Subcutaneous abdominal adipose tissue (tissue), 5 donors: ENCODE measurements at regions not wholly inside any gene's neighbourhood (a gene's known extent, or its start where the extent isn't known, plus 50 kb on each side); places are given as distances from the start of the nearest gene placed in this dataset.

Experiments used
- H3K27ac ChIP-seq: one replicate; pipeline ENCODE4 v1.7.0; 2013; ENCODE audit warnings: low read depth, mild to moderate bottlenecking, inconsistent platforms, low read length, moderate library complexity
- H3K27me3 ChIP-seq, 5 donors: one replicate each; pipeline ENCODE4 v1.7.0; 2013; ENCODE audit warnings: low read length in 5 of 5, inconsistent platforms in 1 of 5; ENCODE audit not compliant: control insufficient read depth in 5 of 5, insufficient read depth in 4 of 5
- H3K36me3 ChIP-seq, 5 donors: one replicate each; pipeline ENCODE4 v1.7.0; 2013; ENCODE audit warnings: low read length in 5 of 5; ENCODE audit not compliant: control insufficient read depth in 5 of 5, insufficient read depth in 5 of 5
- H3K4me1 ChIP-seq, 5 donors: one replicate each; pipeline ENCODE4 v1.7.0; 2013; ENCODE audit warnings: low read length in 5 of 5, mild to moderate bottlenecking in 3 of 5, moderate library complexity in 1 of 5; ENCODE audit not compliant: control insufficient read depth in 5 of 5, insufficient read depth in 5 of 5
- H3K4me3 ChIP-seq, 5 donors: one replicate each; pipeline ENCODE4 v1.7.0; 2013; ENCODE audit warnings: low read length in 5 of 5, low read depth in 1 of 5
- H3K9ac ChIP-seq, 5 donors: one replicate each; pipeline ENCODE4 v1.7.0; 2013; ENCODE audit warnings: low read length in 5 of 5, mild to moderate bottlenecking in 4 of 5, moderate library complexity in 3 of 5
- H3K9me3 ChIP-seq, 5 donors: one replicate each; pipeline ENCODE4 v1.7.0; 2013; ENCODE audit warnings: low read length in 5 of 5; ENCODE audit not compliant: control insufficient read depth in 5 of 5
- donor health status: healthy.
- donor health status: healthy.
- donor health status: healthy.
- donor health status: healthy.
- donor health status: healthy.

GRCh38 chr10:28049286-28049685 is 50.4 kb upstream of the ODAD2 start:
- no peak overlapping the region for H3K27ac ChIP-seq
- no peaks in the 10 kb centered on the region for H3K9me3 ChIP-seq
- no peak overlapping the region for H3K4me3 ChIP-seq
- H3K4me1 ChIP-seq, result no peaks in the 10 kb centered on the region
- no peaks in the 10 kb centered on the region for H3K36me3 ChIP-seq
- H3K27me3 ChIP-seq, result no peaks in the 10 kb centered on the region
- H3K9ac ChIP-seq, result no peak overlapping the region
